Spleen (tissue), 7 donors: ENCODE measurements at regions not wholly inside any gene's neighbourhood (a gene's known extent, or its start where the extent isn't known, plus 50 kb on each side); places are given as distances from the start of the nearest gene placed in this dataset.

Experiments used
- POLR2AphosphoS5 ChIP-seq, 3 donors: sonication (generic); formaldehyde crosslinking; IDR thresholded peaks; one replicate each; pipeline ENCODE4 v1.5.1; 2017; ENCODE audit warnings: antibody characterized with exemption in 3 of 3
- TF ChIP-seq, protein P1 (sequence below), 11 experiments: fragments of 200-600 bp in 7 of 11; fragments of 450-650 bp in 4 of 11; sonication (generic) in 4 of 11; IDR thresholded peaks in 8 of 11; conservative IDR thresholded peaks in 3 of 11; 1 replicate in 7 of 11; 2 replicates in 4 of 11; pipeline versions ENCODE4 v1.4.0 to v1.8.0; 2016 to 2021; ENCODE audit warnings: antibody characterized with exemption in 11 of 11, inconsistent platforms in 4 of 11, mild to moderate bottlenecking in 1 of 11
- donor health status: DM: no; HTN: no; CAD: no; lungs with moderate emphysema.
- donor health status: DM: no; HTN: no; CAD: no.
- donor health status: DM: no; HTN: no; CAD: no.

DNA sequence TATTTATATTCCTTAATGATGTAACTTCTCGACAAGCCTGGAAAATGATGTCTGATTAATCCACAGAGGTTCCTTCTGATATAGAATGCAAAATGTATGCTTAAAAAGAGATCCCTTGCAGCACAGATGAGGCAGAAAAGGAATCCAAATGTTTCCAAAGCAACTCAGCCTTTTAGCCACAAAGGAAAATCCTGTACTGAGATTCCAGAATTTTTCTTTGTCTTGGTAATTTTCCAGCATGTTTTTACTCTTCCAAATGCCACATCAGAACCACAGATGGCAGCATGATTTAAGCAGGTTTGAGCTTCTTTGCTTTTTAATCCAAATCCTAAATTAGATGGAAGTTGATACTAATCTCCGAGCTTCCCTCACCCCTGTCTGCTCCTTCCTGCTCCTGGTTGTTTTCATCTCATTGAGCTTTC lies 176.4 kb upstream of the PALMD start:
- TF ChIP-seq, protein P1, sequence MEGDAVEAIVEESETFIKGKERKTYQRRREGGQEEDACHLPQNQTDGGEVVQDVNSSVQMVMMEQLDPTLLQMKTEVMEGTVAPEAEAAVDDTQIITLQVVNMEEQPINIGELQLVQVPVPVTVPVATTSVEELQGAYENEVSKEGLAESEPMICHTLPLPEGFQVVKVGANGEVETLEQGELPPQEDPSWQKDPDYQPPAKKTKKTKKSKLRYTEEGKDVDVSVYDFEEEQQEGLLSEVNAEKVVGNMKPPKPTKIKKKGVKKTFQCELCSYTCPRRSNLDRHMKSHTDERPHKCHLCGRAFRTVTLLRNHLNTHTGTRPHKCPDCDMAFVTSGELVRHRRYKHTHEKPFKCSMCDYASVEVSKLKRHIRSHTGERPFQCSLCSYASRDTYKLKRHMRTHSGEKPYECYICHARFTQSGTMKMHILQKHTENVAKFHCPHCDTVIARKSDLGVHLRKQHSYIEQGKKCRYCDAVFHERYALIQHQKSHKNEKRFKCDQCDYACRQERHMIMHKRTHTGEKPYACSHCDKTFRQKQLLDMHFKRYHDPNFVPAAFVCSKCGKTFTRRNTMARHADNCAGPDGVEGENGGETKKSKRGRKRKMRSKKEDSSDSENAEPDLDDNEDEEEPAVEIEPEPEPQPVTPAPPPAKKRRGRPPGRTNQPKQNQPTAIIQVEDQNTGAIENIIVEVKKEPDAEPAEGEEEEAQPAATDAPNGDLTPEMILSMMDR (IDR thresholded peaks at IDR 0.05 in 8 of 11, conservative IDR thresholded peaks at IDR 0.05 in 3 of 11), result no peak
- no peak for TF ChIP-seq POLR2AphosphoS5 (IDR thresholded peaks at IDR 0.05)
